Transverse colon (tissue), 3 donors: ENCODE measurements at regions not wholly inside any gene's neighbourhood (a gene's known extent, or its start where the extent isn't known, plus 50 kb on each side); places are given as distances from the start of the nearest gene placed in this dataset.

Experiments used
- CTCF ChIP-seq, 5 experiments: fragments of 200-600 bp in 3 of 5; fragments of 450-650 bp in 2 of 5; sonication (generic) in 3 of 5; IDR thresholded peaks; 1 replicate in 2 of 5; 2 replicates in 3 of 5; pipeline ENCODE4 v1.5.1; 2016 to 2017; ENCODE audit warnings: antibody characterized with exemption in 5 of 5, inconsistent platforms in 3 of 5, mild to moderate bottlenecking in 2 of 5, moderate library complexity in 1 of 5
- EP300 ChIP-seq: sonication (generic); formaldehyde crosslinking; IDR thresholded peaks from one replicate; pipeline ENCODE4 v1.6.1; 2017; ENCODE audit warnings: antibody characterized with exemption, low read depth
- POLR2A ChIP-seq: fragments of 450-650 bp; IDR thresholded peaks from one replicate; pipeline ENCODE4 v1.6.1; 2016; ENCODE audit warnings: antibody characterized with exemption, mild to moderate bottlenecking, moderate library complexity

- TF ChIP-seq CTCF (IDR thresholded peaks at IDR 0.05) (no peak), POLR2A (no peak), EP300 (no peak)
Measured at GRCh38 chr2:21451403-21451802, 327.6 kb downstream of the TDRD15 start.
